HEK293T (cell line): ENCODE measurements at regions not wholly inside any gene's neighbourhood (a gene's known extent, or its start where the extent isn't known, plus 50 kb on each side); places are given as distances from the start of the nearest gene placed in this dataset.

ENCODE experiments used
- CTCF ChIA-PET: fragments of 350-600 bp; formaldehyde crosslinking; extraction: SDS; loops from one replicate; lab custom pipeline; 2021; ENCODE audit warnings: antibody characterized with exemption, inconsistent platforms; lab: Yijun Ruan, JAX
- POLR2A ChIA-PET: fragments of 350-600 bp; formaldehyde crosslinking; extraction: SDS; loops from one replicate; lab custom pipeline; 2020; ENCODE audit warnings: antibody characterized with exemption, inconsistent platforms; lab: Yijun Ruan, JAX
- DNase-seq: peaks from one replicate; pipeline ENCODE4 v3.0.0; 2012; ENCODE audit warnings: mixed read lengths; ENCODE audit errors: extremely low spot score
- ARNT ChIP-seq: fragments of 450-650 bp; IDR thresholded peaks from 2 replicates; pipeline ENCODE4 v1.6.1; 2017; ENCODE audit warnings: mild to moderate bottlenecking
- BHLHE40 ChIP-seq: fragments of 450-650 bp; IDR thresholded peaks from 2 replicates; pipeline ENCODE4 v1.6.1; 2016; ENCODE audit warnings: mild to moderate bottlenecking, moderate library complexity, borderline replicate concordance
- CTBP1 ChIP-seq: fragments of 450-650 bp; IDR thresholded peaks from 2 replicates; pipeline ENCODE4 v1.6.1; 2016; ENCODE audit warnings: borderline replicate concordance
- ELF4 ChIP-seq: fragments of 450-650 bp; IDR thresholded peaks from 2 replicates; pipeline ENCODE4 v1.6.1; 2017; ENCODE audit warnings: antibody characterized with exemption
- FOXA1 ChIP-seq: fragments of 450-650 bp; IDR thresholded peaks from 2 replicates; pipeline ENCODE4 v1.6.1; 2016; ENCODE audit warnings: mild to moderate bottlenecking
- FOXK2 ChIP-seq: fragments of 450-650 bp; IDR thresholded peaks from 2 replicates; pipeline ENCODE4 v1.6.1; 2016; ENCODE audit warnings: mild to moderate bottlenecking
- FOXM1 ChIP-seq: fragments of 450-650 bp; IDR thresholded peaks from 2 replicates; pipeline ENCODE4 v1.6.1; 2017; ENCODE audit warnings: mild to moderate bottlenecking, borderline replicate concordance
- HDGF ChIP-seq: fragments of 450-650 bp; IDR thresholded peaks from 2 replicates; pipeline ENCODE4 v1.6.1; 2017; ENCODE audit warnings: antibody characterized with exemption, borderline replicate concordance
- L3MBTL2 ChIP-seq: fragments of 450-650 bp; conservative IDR thresholded peaks from 2 replicates; pipeline ENCODE4 v1.6.1; 2016; ENCODE audit warnings: mild to moderate bottlenecking
- LEF1 ChIP-seq: fragments of 450-650 bp; IDR thresholded peaks from 2 replicates; pipeline ENCODE4 v1.6.1; 2017; ENCODE audit warnings: mild to moderate bottlenecking, borderline replicate concordance
- NFRKB ChIP-seq: fragments of 450-650 bp; IDR thresholded peaks from 2 replicates; pipeline ENCODE4 v1.6.1; 2016; ENCODE audit warnings: mild to moderate bottlenecking, moderate library complexity
- SP1 ChIP-seq: fragments of 450-650 bp; IDR thresholded peaks from 2 replicates; pipeline ENCODE4 v1.6.1; 2017
- SUZ12 ChIP-seq: fragments of 450-650 bp; IDR thresholded peaks from 2 replicates; pipeline ENCODE4 v1.6.1; 2016; ENCODE audit warnings: mild to moderate bottlenecking
- TARDBP ChIP-seq: fragments of 450-650 bp; IDR thresholded peaks from 2 replicates; pipeline ENCODE4 v1.6.1; 2016
- ZNF384 ChIP-seq: fragments of 450-650 bp; IDR thresholded peaks from 2 replicates; pipeline ENCODE4 v1.6.1; 2016
- TF ChIP-seq, protein P1 (sequence below): fragments of 450-650 bp; IDR thresholded peaks from 2 replicates; pipeline ENCODE4 v1.6.1; 2016

- ChIA-PET POLR2A (no interaction called here), CTCF (no interaction called here)
- no peak for TF ChIP-seq BHLHE40
- no peak for TF ChIP-seq ZNF384
- TF ChIP-seq SP1: no peak
- no peak for TF ChIP-seq L3MBTL2
- TF ChIP-seq HDGF: no peak
- TF ChIP-seq LEF1: no peak
- TF ChIP-seq FOXA1: no peak
- TF ChIP-seq, protein P1, sequence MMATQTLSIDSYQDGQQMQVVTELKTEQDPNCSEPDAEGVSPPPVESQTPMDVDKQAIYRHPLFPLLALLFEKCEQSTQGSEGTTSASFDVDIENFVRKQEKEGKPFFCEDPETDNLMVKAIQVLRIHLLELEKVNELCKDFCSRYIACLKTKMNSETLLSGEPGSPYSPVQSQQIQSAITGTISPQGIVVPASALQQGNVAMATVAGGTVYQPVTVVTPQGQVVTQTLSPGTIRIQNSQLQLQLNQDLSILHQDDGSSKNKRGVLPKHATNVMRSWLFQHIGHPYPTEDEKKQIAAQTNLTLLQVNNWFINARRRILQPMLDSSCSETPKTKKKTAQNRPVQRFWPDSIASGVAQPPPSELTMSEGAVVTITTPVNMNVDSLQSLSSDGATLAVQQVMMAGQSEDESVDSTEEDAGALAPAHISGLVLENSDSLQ: no peak
- no peak for TF ChIP-seq FOXM1
- no peak for TF ChIP-seq FOXK2
- TF ChIP-seq NFRKB: no peak
- no peak for TF ChIP-seq SUZ12
- no peak for TF ChIP-seq CTBP1
- no peak for TF ChIP-seq ELF4
These were observed 253.3 kb upstream of the SALL1 start for GRCh38 chr16:51404386-51404785.

GRCh38 chr16:51402785-51403184, 251.7 kb upstream of the SALL1 start:
- DNase-seq: no peak
- POLR2A ChIA-PET: no interaction called here
- CTCF ChIA-PET: no interaction called here
- TF ChIP-seq LEF1: no peak
- TF ChIP-seq FOXK2: no peak
- no peak for TF ChIP-seq FOXA1
- TF ChIP-seq ZNF384: no peak
- TF ChIP-seq FOXM1: no peak
- no peak for TF ChIP-seq HDGF
- no peak for TF ChIP-seq L3MBTL2
- TF ChIP-seq, protein P1: no peak
- TF ChIP-seq BHLHE40: no peak
- no peak for TF ChIP-seq SP1
- no peak for TF ChIP-seq SUZ12
- TF ChIP-seq CTBP1: no peak
- TF ChIP-seq ARNT: no peak
- TF ChIP-seq ELF4: no peak
- TF ChIP-seq NFRKB: no peak
- TF ChIP-seq TARDBP: no peak

More at GRCh38 chr16:51404386-51404785, 253.3 kb upstream of the SALL1 start:
- DNase-seq: no peak

DNA sequence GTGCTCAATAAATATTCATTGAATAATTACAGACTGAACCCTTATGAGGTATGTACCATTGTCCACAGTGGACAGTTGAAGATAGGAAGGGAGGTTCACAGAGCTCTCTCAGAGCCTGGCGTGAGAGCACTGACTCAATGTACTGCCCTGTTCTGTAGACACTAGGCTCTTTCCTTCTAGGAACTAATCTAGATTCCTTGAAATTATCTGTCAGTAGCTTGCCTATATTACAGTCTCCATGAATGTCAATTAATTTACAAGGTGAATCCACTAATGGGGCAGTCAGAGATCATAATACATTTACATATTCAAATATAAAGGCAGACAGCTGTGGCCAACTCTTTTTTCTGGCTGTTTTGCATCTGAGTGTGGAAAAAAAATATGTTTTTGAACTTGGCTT, 251.2 kb upstream of the SALL1 start:
- POLR2A ChIA-PET: no interaction called here
- CTCF ChIA-PET: no interaction called here
- no peak for TF ChIP-seq SP1
- TF ChIP-seq, protein P1: no peak
- no peak for TF ChIP-seq LEF1
- TF ChIP-seq TARDBP: no peak
- TF ChIP-seq BHLHE40: no peak
- no peak for TF ChIP-seq CTBP1
- no peak for TF ChIP-seq ELF4
- TF ChIP-seq ARNT: no peak
- TF ChIP-seq SUZ12: no peak
- TF ChIP-seq FOXA1: no peak
- TF ChIP-seq FOXM1: no peak
- TF ChIP-seq NFRKB: no peak
- no peak for TF ChIP-seq ZNF384
- no peak for TF ChIP-seq HDGF
- TF ChIP-seq L3MBTL2: no peak
- TF ChIP-seq FOXK2: no peak
- no peak for DNase-seq

DNA sequence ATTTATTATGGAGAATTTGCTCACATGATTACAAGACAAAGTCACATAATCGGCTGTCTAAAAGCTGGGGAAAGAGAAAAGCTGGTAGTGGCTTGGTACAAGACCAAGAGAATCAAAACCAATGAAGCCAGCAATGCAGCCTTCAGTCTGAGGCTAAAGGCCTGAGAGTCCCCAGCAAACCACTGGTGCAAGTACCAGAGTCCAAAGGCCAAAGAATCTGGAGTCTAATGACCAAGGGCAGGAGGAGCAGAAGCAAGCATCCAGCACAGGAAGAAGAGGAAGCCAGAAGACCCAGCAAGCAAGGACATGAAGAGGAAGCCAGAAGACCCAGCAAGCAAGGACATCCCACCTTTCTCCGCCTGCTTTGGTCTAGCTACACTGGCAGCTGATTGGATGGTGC, 250.6 kb upstream of the SALL1 start:
- TF ChIP-seq SP1 (no peak), ARNT (no peak), SUZ12 (no peak), LEF1 (no peak), FOXA1 (no peak), FOXM1 (no peak), TARDBP (no peak), FOXK2 (no peak), CTBP1 (no peak), NFRKB (no peak), BHLHE40 (no peak)
- TF ChIP-seq, protein P1: no peak
- no peak for DNase-seq
- CTCF ChIA-PET: no interaction called here
- POLR2A ChIA-PET: no interaction called here

- ChIA-PET CTCF (no interaction called here), POLR2A (no interaction called here)
- no peak for TF ChIP-seq FOXM1
- no peak for TF ChIP-seq FOXA1
- TF ChIP-seq ELF4: no peak
- no peak for TF ChIP-seq SP1
- no peak for TF ChIP-seq LEF1
- no peak for DNase-seq
These were observed 249.0 kb upstream of the SALL1 start for GRCh38 chr16:51399908-51400670.
